Prostate gland (tissue), 2 donors: ENCODE measurements at regions not wholly inside any gene's neighbourhood (a gene's known extent, or its start where the extent isn't known, plus 50 kb on each side); places are given as distances from the start of the nearest gene placed in this dataset.

Experiments used
- POLR2A ChIP-seq: fragments of 450-650 bp; IDR thresholded peaks from one replicate; pipeline ENCODE4 v1.6.1; 2016; ENCODE audit warnings: antibody characterized with exemption, mild to moderate bottlenecking
- POLR2AphosphoS5 ChIP-seq: sonication (generic); formaldehyde crosslinking; IDR thresholded peaks from one replicate; pipeline ENCODE4 v1.6.1; 2017; ENCODE audit warnings: antibody characterized with exemption
- TF ChIP-seq, protein P1 (sequence below), 4 experiments: fragments of 200-600 bp in 2 of 4; fragments of 450-650 bp in 2 of 4; sonication (generic) in 2 of 4; IDR thresholded peaks; 1 replicate in 3 of 4; 2 replicates in 1 of 4; pipeline ENCODE4 v1.5.1; 2016 to 2019; ENCODE audit warnings: antibody characterized with exemption in 4 of 4, mild to moderate bottlenecking in 2 of 4, moderate library complexity in 2 of 4

DNA sequence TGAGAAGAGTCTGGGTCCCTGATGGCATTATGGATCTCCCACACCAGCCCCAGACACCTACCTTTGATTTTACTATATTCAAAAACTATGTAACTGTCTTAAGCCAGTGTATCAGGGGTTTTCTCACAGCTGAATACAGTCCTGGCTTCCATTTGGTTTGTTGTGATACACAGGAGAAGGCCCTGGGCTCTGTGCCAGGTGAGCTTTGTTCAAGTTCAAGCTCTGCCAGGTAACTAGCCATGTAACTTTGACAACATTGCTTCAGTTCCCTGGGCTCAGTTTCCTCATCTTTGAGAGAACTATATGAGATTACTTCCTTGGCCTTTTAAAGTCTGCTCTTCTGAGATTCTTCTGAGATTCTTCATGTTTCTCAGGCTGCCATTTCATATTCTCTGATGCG, 327.5 kb upstream of the TENM4 start:
- TF ChIP-seq, protein P1, sequence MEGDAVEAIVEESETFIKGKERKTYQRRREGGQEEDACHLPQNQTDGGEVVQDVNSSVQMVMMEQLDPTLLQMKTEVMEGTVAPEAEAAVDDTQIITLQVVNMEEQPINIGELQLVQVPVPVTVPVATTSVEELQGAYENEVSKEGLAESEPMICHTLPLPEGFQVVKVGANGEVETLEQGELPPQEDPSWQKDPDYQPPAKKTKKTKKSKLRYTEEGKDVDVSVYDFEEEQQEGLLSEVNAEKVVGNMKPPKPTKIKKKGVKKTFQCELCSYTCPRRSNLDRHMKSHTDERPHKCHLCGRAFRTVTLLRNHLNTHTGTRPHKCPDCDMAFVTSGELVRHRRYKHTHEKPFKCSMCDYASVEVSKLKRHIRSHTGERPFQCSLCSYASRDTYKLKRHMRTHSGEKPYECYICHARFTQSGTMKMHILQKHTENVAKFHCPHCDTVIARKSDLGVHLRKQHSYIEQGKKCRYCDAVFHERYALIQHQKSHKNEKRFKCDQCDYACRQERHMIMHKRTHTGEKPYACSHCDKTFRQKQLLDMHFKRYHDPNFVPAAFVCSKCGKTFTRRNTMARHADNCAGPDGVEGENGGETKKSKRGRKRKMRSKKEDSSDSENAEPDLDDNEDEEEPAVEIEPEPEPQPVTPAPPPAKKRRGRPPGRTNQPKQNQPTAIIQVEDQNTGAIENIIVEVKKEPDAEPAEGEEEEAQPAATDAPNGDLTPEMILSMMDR (IDR thresholded peaks at IDR 0.05), result no peak
- no peak for TF ChIP-seq POLR2AphosphoS5
- no peak for TF ChIP-seq POLR2A
